WTC11 (cell line): ENCODE measurements at regions not wholly inside any gene's neighbourhood (a gene's known extent, or its start where the extent isn't known, plus 50 kb on each side); places are given as distances from the start of the nearest gene placed in this dataset.
A peak's percentile ranks its signal among the peaks of the same experiment; 100 is the strongest.

Experiments used
- ATAC-seq: fragments of 200-7000 bp; cut with Tn5 transposase; 2 replicates; pipeline ENCODE4 v1.10.0; 2021; ENCODE audit warnings: mild to moderate bottlenecking, moderate library complexity
- CTCF ChIA-PET: fragments of 300-600 bp; sonication (Branson Sonifier 250); formaldehyde crosslinking; loops from one replicate; lab custom pipeline; 2021; ENCODE audit warnings: antibody characterized with exemption; lab: Charles Lee
- POLR2A ChIA-PET: fragments of 350-600 bp; sonication (Branson Sonifier 250); formaldehyde crosslinking; loops from one replicate; lab custom pipeline; 2021; ENCODE audit warnings: antibody characterized with exemption; lab: Charles Lee
- DNase-seq: peaks from one replicate; pipeline ENCODE4 v3.0.0; 2021; ENCODE audit warnings: low spot score
- H3K27ac Mint-ChIP-seq: 2 replicates; pipeline ENCODE4 v1.8.0; 2021; ENCODE audit warnings: mixed read lengths
- H3K27me3 Mint-ChIP-seq: 2 replicates; pipeline ENCODE4 v1.8.0; 2021; ENCODE audit warnings: low read depth, mild to moderate bottlenecking, moderate library complexity, mixed read lengths
- H3K36me3 Mint-ChIP-seq: 2 replicates; pipeline ENCODE4 v1.8.0; 2021; ENCODE audit warnings: mixed read lengths
- H3K4me1 Mint-ChIP-seq: 2 replicates; pipeline ENCODE4 v1.8.0; 2022; ENCODE audit warnings: mixed read lengths
- H3K4me3 Mint-ChIP-seq: 2 replicates; pipeline ENCODE4 v1.8.0; 2021; ENCODE audit warnings: mild to moderate bottlenecking, moderate library complexity, mixed read lengths
- H3K9me3 Mint-ChIP-seq: 2 replicates; pipeline ENCODE4 v1.8.0; 2021; ENCODE audit warnings: mixed read lengths
- CBFB ChIP-seq: sonication (generic); formaldehyde crosslinking; IDR thresholded peaks from 2 replicates; pipeline ENCODE4 v1.8.1; 2022; ENCODE audit warnings: mild to moderate bottlenecking, low read depth, missing genetic modification reagents
- ELF4 ChIP-seq: sonication (generic); formaldehyde crosslinking; IDR thresholded peaks from 2 replicates; pipeline ENCODE4 v1.8.1; 2022; ENCODE audit warnings: low read depth, mild to moderate bottlenecking, moderate library complexity, missing genetic modification reagents
- EMX1 ChIP-seq: fragments of 250-450 bp; sonication (Bioruptor Pico); IDR thresholded peaks from 2 replicates; pipeline ENCODE4 v1.8.0; 2021; ENCODE audit warnings: mild to moderate bottlenecking
- FOXP1 ChIP-seq: sonication (generic); formaldehyde crosslinking; IDR thresholded peaks from 2 replicates; pipeline ENCODE4 v1.8.0; 2022; ENCODE audit warnings: missing genetic modification reagents, mild to moderate bottlenecking, moderate library complexity, borderline replicate concordance
- GABPB1 ChIP-seq: sonication (generic); formaldehyde crosslinking; IDR thresholded peaks from 2 replicates; pipeline ENCODE4 v1.8.1; 2023; ENCODE audit warnings: mild to moderate bottlenecking, missing genetic modification reagents
- MXD4 ChIP-seq: fragments of 250-450 bp; sonication (Bioruptor Pico); IDR thresholded peaks from 2 replicates; pipeline ENCODE4 v1.8.0; 2021; ENCODE audit warnings: mild to moderate bottlenecking, moderate library complexity, borderline replicate concordance
- NFATC4 ChIP-seq: fragments of 250-450 bp; sonication (Bioruptor Pico); IDR thresholded peaks from 2 replicates; pipeline ENCODE4 v1.9.0; 2021; ENCODE audit warnings: mild to moderate bottlenecking
- NR3C1 ChIP-seq: sonication (generic); formaldehyde crosslinking; conservative IDR thresholded peaks from 2 replicates; pipeline ENCODE4 v1.8.1; 2023; ENCODE audit warnings: low read depth, mild to moderate bottlenecking, missing genetic modification reagents
- OVOL2 ChIP-seq: fragments of 250-450 bp; sonication (Bioruptor Pico); IDR thresholded peaks from 2 replicates; pipeline ENCODE4 v1.9.0; 2021; ENCODE audit warnings: mild to moderate bottlenecking, borderline replicate concordance
- PRRX2 ChIP-seq: fragments of 250-450 bp; sonication (Bioruptor Pico); IDR thresholded peaks from 2 replicates; pipeline ENCODE4 v1.8.0; 2021; ENCODE audit warnings: mild to moderate bottlenecking
- TP53 ChIP-seq: sonication (generic); formaldehyde crosslinking; IDR thresholded peaks from 2 replicates; pipeline ENCODE4 v1.8.1; 2023; ENCODE audit warnings: mild to moderate bottlenecking, missing genetic modification reagents
- ZMAT4 ChIP-seq: fragments of 250-450 bp; sonication (Bioruptor Pico); IDR thresholded peaks from 2 replicates; pipeline ENCODE4 v1.9.0; 2021; ENCODE audit warnings: mild to moderate bottlenecking
- ZNF263 ChIP-seq: sonication (generic); formaldehyde crosslinking; IDR thresholded peaks from 2 replicates; pipeline ENCODE4 v1.8.1; 2022; ENCODE audit warnings: low read depth, mild to moderate bottlenecking, moderate library complexity, missing genetic modification reagents
- ZNF396 ChIP-seq: fragments of 250-450 bp; sonication (Bioruptor Pico); IDR thresholded peaks from 2 replicates; pipeline ENCODE4 v1.8.0; 2021; ENCODE audit warnings: mild to moderate bottlenecking, moderate library complexity, borderline replicate concordance
- ZNF671 ChIP-seq: fragments of 250-450 bp; sonication (Bioruptor Pico); IDR thresholded peaks from 2 replicates; pipeline ENCODE4 v1.8.0; 2021; ENCODE audit warnings: mild to moderate bottlenecking
- TF ChIP-seq, protein P1 (sequence below): sonication (generic); formaldehyde crosslinking; IDR thresholded peaks from 2 replicates; pipeline ENCODE4 v1.8.0; 2022; ENCODE audit warnings: mild to moderate bottlenecking, missing genetic modification reagents
- TF ChIP-seq, protein P2 (sequence below): fragments of 250-450 bp; sonication (Bioruptor Pico); IDR thresholded peaks from 2 replicates; pipeline ENCODE4 v1.8.0; 2021; ENCODE audit warnings: mild to moderate bottlenecking
- TF ChIP-seq, protein P3 (sequence below): sonication (generic); formaldehyde crosslinking; IDR thresholded peaks from 2 replicates; pipeline ENCODE4 v1.8.1; 2022; ENCODE audit warnings: low read depth, mild to moderate bottlenecking, moderate library complexity, missing genetic modification reagents, borderline replicate concordance
- TF ChIP-seq, protein P4 (sequence below): sonication (generic); formaldehyde crosslinking; conservative IDR thresholded peaks from 2 replicates; pipeline ENCODE4 v1.8.1; 2022; ENCODE audit warnings: mild to moderate bottlenecking, missing genetic modification reagents
- TF ChIP-seq, protein P5 (sequence below): fragments of 250-450 bp; sonication (Bioruptor Pico); IDR thresholded peaks from 2 replicates; pipeline ENCODE4 v1.9.0; 2021; ENCODE audit warnings: mild to moderate bottlenecking, borderline replicate concordance

DNA sequence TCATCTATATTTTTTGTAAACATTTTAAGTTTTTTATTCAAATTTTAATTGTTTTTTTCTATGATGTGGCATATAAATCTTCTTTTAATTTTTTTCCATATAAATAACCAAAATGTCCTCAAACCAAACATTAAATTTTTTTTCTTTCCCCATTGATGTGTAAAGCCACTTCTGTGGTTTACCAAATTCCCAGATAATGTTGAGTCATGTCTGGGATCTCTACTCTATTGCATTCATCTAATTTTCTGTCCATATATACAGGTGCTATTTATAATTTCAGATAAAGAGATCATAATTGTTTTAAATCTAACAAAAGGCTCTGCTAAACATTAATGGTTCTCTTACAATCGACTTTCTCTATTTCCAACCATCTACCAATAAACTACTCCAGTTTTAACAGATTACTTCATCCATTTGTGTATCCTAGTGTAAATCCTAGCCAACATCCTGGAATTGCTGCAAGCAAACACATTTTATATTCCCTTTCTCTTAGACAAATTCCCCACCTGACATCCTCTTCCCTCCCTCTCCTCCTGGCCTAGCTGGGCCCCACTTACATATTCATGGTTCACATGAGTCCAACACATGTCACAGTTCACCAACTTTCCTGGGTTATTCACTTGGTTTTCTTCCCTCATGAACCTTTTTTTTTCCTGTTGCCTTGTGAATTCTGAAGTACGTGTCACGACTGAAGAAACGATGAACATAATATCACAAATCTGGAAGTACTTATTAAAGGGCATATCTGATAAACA is 368.0 kb upstream of the AGTR1 start:
- DNase-seq (no peak), ATAC-seq (peak; percentile 41; the same call in 1 of the 2 replicates)
- peaks cover 25% of the 10 kb centered on the region for H3K4me1 Mint-ChIP-seq
- H3K27ac Mint-ChIP-seq: peak overlapping the region; percentile 47
- no peaks in the 10 kb centered on the region for H3K36me3 Mint-ChIP-seq
- H3K4me3 Mint-ChIP-seq: no peak overlapping the region
- ChIA-PET POLR2A (no interaction called here), CTCF (no interaction called here)
- no peaks in the 10 kb centered on the region for H3K27me3 Mint-ChIP-seq
- TF ChIP-seq ZMAT4 (CRISPR knock-in tag) (no peak), TP53 (CRISPR knock-in tag) (no peak), ZNF263 (CRISPR knock-in tag) (no peak), MXD4 (CRISPR knock-in tag) (no peak), EMX1 (CRISPR knock-in tag) (no peak)
- TF ChIP-seq, protein P1, sequence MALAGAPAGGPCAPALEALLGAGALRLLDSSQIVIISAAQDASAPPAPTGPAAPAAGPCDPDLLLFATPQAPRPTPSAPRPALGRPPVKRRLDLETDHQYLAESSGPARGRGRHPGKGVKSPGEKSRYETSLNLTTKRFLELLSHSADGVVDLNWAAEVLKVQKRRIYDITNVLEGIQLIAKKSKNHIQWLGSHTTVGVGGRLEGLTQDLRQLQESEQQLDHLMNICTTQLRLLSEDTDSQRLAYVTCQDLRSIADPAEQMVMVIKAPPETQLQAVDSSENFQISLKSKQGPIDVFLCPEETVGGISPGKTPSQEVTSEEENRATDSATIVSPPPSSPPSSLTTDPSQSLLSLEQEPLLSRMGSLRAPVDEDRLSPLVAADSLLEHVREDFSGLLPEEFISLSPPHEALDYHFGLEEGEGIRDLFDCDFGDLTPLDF (CRISPR knock-in tag): no peak
- H3K9me3 Mint-ChIP-seq: peaks cover 3% of the 10 kb centered on the region; the same call in 1 of the 2 replicates

- H3K27ac Mint-ChIP-seq: 0 out of 2 replicates have a peak overlapping the region, but pooled peaks have one; percentile 31
- no peak overlapping the region for H3K4me3 Mint-ChIP-seq
- DNase-seq: no peak
- TF ChIP-seq, protein P2, sequence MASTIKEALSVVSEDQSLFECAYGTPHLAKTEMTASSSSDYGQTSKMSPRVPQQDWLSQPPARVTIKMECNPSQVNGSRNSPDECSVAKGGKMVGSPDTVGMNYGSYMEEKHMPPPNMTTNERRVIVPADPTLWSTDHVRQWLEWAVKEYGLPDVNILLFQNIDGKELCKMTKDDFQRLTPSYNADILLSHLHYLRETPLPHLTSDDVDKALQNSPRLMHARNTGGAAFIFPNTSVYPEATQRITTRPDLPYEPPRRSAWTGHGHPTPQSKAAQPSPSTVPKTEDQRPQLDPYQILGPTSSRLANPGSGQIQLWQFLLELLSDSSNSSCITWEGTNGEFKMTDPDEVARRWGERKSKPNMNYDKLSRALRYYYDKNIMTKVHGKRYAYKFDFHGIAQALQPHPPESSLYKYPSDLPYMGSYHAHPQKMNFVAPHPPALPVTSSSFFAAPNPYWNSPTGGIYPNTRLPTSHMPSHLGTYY (CRISPR knock-in tag): no peak
- TF ChIP-seq NFATC4 (no peak), MXD4 (CRISPR knock-in tag) (no peak), ZNF671 (no peak), ZNF396 (CRISPR knock-in tag) (no peak), FOXP1 (CRISPR knock-in tag) (no peak), OVOL2 (CRISPR knock-in tag) (no peak), GABPB1 (CRISPR knock-in tag) (no peak), CBFB (CRISPR knock-in tag) (no peak)
- TF ChIP-seq, protein P3, sequence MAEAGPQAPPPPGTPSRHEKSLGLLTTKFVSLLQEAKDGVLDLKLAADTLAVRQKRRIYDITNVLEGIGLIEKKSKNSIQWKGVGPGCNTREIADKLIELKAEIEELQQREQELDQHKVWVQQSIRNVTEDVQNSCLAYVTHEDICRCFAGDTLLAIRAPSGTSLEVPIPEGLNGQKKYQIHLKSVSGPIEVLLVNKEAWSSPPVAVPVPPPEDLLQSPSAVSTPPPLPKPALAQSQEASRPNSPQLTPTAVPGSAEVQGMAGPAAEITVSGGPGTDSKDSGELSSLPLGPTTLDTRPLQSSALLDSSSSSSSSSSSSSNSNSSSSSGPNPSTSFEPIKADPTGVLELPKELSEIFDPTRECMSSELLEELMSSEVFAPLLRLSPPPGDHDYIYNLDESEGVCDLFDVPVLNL (CRISPR knock-in tag): no peak
- ChIA-PET CTCF (no interaction called here), POLR2A (no interaction called here)
- H3K27me3 Mint-ChIP-seq: no peaks in the 10 kb centered on the region
- H3K36me3 Mint-ChIP-seq: no peaks in the 10 kb centered on the region
- peaks cover 7% of the 10 kb centered on the region for H3K9me3 Mint-ChIP-seq
- no peak for ATAC-seq
- H3K4me1 Mint-ChIP-seq: peaks cover 25% of the 10 kb centered on the region
These were observed 367.2 kb upstream of the AGTR1 start for GRCh38 chr3:148330542-148330941.

- no peak for DNase-seq
- H3K27me3 Mint-ChIP-seq: no peaks in the 10 kb centered on the region
- ChIA-PET CTCF (no interaction called here), POLR2A (no interaction called here)
- H3K4me3 Mint-ChIP-seq: no peak overlapping the region
- no peak for ATAC-seq
- H3K27ac Mint-ChIP-seq: no peak overlapping the region
- peaks cover 7% of the 10 kb centered on the region for H3K9me3 Mint-ChIP-seq
- H3K4me1 Mint-ChIP-seq: peaks cover 25% of the 10 kb centered on the region
- no peaks in the 10 kb centered on the region for H3K36me3 Mint-ChIP-seq
- TF ChIP-seq OVOL2 (CRISPR knock-in tag) (no peak), ELF4 (CRISPR knock-in tag) (no peak), CBFB (CRISPR knock-in tag) (no peak), NR3C1 (CRISPR knock-in tag) (no peak), PRRX2 (no peak)
- TF ChIP-seq, protein P4, sequence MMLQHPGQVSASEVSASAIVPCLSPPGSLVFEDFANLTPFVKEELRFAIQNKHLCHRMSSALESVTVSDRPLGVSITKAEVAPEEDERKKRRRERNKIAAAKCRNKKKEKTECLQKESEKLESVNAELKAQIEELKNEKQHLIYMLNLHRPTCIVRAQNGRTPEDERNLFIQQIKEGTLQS (CRISPR knock-in tag): no peak
- TF ChIP-seq, protein P5, sequence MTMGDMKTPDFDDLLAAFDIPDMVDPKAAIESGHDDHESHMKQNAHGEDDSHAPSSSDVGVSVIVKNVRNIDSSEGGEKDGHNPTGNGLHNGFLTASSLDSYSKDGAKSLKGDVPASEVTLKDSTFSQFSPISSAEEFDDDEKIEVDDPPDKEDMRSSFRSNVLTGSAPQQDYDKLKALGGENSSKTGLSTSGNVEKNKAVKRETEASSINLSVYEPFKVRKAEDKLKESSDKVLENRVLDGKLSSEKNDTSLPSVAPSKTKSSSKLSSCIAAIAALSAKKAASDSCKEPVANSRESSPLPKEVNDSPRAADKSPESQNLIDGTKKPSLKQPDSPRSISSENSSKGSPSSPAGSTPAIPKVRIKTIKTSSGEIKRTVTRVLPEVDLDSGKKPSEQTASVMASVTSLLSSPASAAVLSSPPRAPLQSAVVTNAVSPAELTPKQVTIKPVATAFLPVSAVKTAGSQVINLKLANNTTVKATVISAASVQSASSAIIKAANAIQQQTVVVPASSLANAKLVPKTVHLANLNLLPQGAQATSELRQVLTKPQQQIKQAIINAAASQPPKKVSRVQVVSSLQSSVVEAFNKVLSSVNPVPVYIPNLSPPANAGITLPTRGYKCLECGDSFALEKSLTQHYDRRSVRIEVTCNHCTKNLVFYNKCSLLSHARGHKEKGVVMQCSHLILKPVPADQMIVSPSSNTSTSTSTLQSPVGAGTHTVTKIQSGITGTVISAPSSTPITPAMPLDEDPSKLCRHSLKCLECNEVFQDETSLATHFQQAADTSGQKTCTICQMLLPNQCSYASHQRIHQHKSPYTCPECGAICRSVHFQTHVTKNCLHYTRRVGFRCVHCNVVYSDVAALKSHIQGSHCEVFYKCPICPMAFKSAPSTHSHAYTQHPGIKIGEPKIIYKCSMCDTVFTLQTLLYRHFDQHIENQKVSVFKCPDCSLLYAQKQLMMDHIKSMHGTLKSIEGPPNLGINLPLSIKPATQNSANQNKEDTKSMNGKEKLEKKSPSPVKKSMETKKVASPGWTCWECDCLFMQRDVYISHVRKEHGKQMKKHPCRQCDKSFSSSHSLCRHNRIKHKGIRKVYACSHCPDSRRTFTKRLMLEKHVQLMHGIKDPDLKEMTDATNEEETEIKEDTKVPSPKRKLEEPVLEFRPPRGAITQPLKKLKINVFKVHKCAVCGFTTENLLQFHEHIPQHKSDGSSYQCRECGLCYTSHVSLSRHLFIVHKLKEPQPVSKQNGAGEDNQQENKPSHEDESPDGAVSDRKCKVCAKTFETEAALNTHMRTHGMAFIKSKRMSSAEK (CRISPR knock-in tag): no peak
These were observed 366.4 kb upstream of the AGTR1 start for GRCh38 chr3:148331081-148331846.
